ENCODE measurements at regions not wholly inside any gene's neighbourhood (a gene's known extent, or its start where the extent isn't known, plus 50 kb on each side); places are given as distances from the start of the nearest gene placed in this dataset.

DNA sequence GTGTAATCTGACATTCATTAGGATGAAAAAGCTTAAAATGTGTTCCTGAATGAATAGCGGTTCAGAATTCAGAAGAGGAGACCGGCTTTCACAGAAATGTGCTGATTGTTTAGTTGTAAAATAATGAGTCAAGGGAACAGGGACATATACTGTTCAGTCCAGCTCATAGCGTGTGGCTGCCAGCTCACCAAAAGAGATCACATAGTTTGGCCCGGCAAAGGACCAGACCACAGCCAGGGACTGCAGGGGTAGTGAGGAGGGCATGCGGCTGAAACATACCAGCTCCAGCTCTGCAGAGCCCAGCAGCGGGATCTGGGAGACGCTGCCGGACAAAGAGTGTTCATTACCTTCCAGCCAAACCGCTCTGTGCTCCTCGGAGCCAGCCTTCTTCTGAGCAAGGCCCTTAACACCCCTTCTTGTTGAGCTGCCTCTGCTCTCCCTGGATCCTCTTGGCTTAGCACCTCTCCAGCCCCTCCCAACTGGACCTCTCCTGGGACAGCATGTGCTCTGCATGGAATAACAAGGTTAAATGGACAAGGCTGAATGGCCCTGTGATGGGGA is 116.8 kb upstream of the CNTLN start:
- no peak for DNase-seq

GRCh38 chr9:17013891-17014290 is 120.9 kb upstream of the CNTLN start:
- DNase-seq, result no peak

DNA sequence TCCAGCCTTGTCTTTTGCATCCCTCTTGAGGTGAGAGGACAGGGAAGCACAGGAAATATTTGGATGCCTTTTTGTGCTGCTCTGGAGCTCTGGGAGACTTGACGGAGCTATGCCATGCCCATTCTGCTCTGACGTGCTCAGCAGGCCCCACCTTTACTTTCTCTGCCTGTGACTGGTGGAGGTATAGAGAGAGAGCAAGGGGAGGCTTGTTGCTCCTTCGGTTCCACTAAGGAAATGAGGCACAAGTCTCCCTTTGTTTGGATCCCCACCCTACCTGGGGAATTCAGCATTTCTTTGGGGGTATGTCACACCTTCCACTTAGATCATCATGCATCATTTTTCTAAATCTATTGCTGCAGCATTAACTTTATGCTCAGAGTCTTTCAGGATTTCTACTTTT is 121.8 kb upstream of the CNTLN start:
- no peak for DNase-seq

DNA sequence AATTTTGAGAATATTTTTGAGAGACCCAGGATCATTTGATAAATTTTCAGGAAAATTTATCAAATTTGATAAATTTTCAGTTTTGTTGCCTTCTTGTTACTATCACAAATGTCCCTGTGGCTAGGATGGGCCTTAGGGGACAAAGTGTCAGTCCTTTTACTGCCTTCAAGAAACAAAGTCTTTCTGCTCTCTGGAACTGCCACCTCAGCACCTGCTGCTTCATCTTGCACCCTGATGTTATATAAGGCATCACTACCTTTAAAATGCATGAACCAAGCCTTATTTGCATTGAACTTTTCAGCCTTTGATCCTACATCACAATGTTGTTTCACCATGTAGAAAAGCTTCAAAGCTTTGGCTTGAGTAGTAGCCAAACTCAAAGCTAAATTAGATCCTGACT is 123.0 kb upstream of the CNTLN start:
- no peak for DNase-seq

DNA sequence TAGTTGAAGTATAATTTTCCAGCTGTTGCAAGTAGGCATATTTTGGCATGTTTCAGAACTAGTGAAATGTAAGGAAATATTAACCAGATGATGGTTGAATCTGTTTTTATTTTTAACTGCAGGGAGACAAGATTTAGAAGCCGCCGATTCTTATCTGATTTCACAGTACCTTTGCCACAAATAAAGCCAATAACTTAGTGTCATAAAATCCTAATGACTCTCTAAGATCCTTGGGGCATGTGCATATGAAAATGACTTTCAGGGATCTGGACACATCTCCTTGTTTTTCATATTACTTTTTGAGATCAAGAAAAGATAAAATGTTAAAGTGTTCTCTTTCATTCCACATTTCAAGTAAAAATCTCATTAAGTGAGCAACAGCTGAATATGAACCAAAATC is 125.8 kb upstream of the CNTLN start:
- no peak for DNase-seq

DNA sequence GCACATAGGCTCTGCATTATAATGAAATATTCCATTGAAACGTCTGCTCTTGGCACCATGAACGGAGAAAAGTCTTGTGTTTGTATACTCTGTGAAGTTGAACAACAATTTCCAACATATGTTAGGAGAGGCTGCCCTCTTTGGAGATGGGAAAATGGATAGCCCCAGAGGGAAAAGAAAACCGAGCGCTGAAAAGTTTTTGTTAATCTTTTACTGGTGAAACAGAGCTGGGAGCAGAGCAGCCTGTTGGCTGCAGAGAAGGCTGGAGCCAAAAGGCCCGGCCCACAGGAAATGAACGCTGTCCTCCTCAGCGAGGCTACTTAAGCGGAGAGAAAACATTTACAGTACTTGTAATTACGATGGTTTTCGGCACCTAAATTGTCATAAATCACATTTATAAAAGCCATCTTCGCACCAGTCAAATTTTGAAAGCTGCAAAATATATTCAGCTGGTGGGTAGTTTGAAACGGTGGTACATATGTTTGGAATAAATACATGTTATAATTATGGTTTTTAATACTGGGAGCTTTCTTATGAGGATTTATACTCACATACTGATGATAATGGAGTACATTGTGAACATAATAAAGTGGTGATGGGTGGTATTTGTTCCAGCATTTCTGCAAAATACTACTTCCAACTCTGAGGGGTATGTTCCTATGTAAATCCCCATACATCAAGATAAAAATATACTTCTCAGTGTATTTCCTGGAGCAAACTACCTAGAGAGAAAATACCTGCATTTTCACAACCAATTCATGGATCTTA is 129.6 kb upstream of the CNTLN start:
- DNase-seq, result peak; percentile 21

- no peak for DNase-seq
Measured at GRCh38 chr9:17004500-17004899, 130.3 kb upstream of the CNTLN start.

DNA sequence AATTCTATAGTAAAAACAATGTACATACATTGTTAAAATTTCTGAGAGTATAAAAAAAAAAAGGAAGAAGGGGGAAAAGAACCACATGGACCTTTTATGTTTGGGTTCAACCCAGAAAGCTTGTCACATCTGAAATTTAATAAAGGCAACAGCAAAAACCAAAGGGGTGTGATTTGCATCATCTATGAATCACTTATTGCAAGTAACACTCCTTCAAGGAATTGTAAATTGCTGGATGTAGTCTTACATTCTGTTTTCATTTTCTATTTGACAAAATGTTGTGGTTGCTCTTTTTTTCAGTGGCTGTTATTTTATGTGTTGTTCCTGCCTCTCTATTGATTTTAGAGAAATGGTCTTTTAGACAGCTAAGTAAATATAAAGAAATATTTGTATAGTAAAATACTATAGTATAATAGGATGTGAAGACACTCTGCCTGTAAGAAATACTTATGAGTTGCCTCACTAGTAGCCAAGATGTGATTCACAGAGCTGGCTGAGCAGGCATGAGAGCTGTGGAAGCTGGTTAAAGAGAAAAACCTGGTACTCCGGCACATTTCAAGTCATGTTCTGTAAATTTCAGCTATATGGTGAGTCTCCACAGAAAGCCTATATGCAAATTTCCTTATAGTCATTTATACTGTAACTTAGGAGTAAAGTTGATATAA is 131.1 kb upstream of the CNTLN start:
- no peak for DNase-seq

GRCh38 chr9:16996901-16997491 is 126.5 kb upstream of the BNC2 start:
- no peak for DNase-seq

- DNase-seq, result no peak
Measured at GRCh38 chr9:16992138-16992537, 121.7 kb upstream of the BNC2 start.

DNA sequence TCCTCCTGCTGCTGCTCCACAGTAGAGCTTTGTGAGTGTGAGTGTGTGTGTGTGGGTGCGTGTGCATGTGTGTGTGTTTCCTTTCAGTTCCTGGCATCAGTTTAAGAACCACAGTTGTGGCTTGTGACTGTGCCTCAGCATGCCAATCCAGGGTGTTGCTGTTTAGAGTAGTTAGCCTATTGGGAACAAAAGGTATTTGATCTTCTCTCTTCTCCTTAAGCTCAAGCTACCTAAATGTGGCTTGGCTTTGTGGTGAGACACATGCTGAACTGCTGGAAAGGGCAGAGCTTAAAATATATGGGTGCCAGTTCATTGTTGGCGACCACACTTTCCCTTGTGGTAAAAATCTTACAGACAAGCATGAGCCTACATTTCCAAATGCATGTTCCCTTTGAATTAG is 116.6 kb upstream of the BNC2 start:
- DNase-seq, result no peak

- DNase-seq, result no peak
Measured at GRCh38 chr9:16986556-16986955, 116.1 kb upstream of the BNC2 start.

GRCh38 chr9:16985559-16986348 is 115.3 kb upstream of the BNC2 start:
- DNase-seq, result no peak

DNA sequence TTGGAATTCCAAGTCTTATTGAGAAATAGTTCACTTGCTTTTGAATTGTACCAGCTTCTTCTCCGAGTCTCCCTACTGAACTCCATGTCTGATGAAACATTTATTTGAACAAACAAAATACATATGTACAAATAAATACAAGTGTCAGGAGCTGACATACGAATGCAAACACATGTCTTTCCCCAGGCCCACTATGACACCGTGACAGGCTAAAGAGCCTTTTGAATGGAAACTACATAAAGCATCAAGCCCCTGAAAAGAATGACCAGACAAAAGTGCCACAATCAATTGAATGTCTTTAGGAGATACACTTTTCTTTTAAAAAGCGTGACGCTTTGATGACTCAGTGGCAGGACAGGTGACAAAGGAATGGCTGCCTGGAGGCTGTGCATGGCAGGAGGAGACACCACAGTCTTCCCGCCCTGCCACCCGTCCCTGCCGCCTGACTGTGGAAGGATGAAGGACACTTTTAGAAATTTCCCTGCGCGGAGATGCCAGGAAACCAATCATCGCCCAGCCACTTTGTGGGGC is 112.4 kb upstream of the BNC2 start:
- DNase-seq, result no peak

DNA sequence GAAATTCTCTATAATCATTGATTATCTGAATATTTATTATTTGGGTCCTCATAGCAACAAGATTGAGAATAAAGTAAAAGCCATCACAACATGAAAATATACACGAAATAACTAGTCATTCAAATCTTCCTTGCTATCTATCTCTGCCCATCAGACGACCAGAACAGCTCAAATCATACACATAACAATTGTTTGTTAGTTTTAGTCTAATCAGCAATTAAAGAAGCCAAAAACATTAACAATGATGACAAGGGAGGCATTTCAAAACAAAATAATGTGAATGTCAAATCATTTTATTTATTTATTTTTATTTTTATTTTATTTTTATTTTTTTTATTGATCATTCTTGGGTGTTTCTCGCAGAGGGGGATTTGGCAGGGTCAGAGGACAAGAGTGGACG is 106.0 kb upstream of the BNC2 start:
- no peak for DNase-seq

DNA sequence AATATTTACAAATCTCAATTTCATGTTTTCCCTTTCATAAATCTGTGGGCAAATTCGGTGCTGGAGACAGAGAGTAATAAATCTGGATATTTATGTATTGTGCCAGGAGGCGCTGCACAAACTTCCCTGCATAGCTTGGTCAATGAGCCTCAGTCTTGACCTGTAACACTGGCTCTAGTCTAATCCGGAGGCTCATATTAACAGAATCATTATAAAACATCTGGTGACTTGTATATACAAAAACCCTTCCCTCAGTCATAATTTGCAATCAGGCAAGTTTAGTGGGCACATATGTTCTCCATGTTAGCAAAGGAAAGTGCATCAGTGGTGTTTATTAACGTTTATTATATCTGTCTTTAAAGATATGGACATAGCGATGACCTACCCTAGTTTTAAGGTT is 104.0 kb upstream of the BNC2 start:
- DNase-seq, result no peak

DNA sequence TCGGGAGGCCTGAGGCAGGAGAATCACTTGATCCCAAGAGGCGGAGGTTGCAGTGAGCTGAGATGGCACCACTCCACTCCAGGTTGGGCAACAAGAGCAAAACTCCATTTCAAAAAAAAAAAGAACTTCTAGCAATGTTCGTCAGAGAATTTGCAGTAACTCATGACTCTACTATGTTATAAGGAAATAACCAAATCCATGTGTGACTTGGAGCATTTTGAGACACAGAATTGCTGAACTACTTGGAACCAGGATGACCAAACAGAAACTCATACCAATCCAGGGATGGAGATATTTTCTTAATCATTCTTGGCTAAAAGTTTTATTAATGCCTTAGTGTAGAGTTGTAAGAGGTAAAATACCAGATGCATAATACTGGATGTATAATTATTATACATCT is 99.9 kb upstream of the BNC2 start:
- no peak for DNase-seq

DNA sequence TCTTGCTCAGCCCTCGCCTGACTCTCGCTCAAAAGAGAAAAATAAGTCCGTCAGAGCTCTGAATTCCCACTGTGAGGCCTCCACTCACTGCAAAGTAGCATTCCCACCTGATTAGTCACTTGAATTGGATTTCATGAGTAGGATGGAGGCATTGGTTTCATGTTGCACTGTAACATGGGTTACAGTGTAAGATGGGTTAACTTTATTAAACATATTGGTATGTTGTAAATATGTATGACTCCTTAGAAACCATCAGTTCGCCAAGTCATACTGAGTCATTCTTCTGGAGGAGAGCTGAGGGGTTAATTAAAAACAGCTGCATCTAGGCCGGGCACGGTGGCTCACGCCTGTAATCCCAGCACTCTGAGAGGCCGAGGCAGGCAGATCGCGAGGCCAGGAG is 93.8 kb upstream of the BNC2 start:
- no peak for DNase-seq

DNA sequence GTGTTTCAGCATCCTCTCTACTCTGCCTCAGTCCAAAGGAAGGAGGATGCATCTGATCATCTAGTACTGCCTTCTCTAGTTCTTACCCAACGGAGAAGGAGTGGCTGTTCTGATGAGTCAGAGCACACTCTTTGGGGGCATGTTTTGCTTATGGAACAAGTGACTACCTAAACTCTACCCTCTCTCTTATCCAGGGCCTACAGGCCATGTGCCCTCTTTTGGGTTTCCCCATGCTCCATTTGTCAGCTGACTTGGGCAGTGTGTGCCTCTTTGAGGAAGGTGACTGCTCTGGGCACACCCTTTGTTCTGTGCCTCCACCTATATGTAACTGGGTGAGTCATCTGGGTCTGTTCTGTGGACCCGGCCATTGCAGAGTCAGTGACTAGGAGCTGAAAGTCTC is 89.6 kb upstream of the BNC2 start:
- no peak for DNase-seq

DNA sequence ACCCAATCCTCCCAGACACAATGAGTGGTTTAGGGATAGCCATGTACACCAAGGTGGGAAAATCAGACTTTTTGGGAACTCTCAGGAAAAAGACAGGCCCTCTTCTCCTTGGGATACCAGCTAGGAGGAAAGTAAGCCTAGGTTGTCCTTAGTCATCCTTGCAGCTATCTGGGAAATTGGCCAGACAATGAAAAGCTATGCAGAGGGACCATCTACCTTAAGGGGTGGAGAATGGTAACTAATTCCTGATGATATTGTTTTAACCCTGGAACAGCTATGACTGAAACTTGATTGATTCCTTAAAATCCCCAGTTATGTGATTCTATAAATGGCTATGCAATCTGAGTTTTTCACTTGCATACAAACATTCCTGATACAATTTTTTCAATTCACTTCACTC is 88.9 kb upstream of the BNC2 start:
- no peak for DNase-seq

- DNase-seq, result no peak
Measured at GRCh38 chr9:16954040-16954439, 83.6 kb upstream of the BNC2 start.

- DNase-seq, result no peak
Measured at GRCh38 chr9:16951502-16951901, 81.0 kb upstream of the BNC2 start.

- no peak for DNase-seq
Measured at GRCh38 chr9:16950051-16950450, 79.6 kb upstream of the BNC2 start.
